SK-N-SH treated with all-trans-retinoic acid at 6 μM for 48 hours (cell line): ENCODE measurements at regions not wholly inside any gene's neighbourhood (a gene's known extent, or its start where the extent isn't known, plus 50 kb on each side); places are given as distances from the start of the nearest gene placed in this dataset.

Experiments
- ATAC-seq: fragments of 200-7000 bp; cut with Tn5 transposase; 3 replicates; pipeline ENCODE4 v1.9.1; 2020; ENCODE audit warnings: mild to moderate bottlenecking, moderate library complexity
- BACH2 ChIP-seq: fragments of 250-450 bp; sonication (Bioruptor Pico); IDR thresholded peaks from 2 replicates; pipeline ENCODE4 v1.9.0; 2021; ENCODE audit warnings: mild to moderate bottlenecking, borderline replicate concordance
- CSDC2 ChIP-seq: fragments of 250-450 bp; sonication (Bioruptor Pico); IDR thresholded peaks from 2 replicates; pipeline ENCODE4 v1.5.0; 2020; ENCODE audit warnings: mild to moderate bottlenecking, moderate library complexity
- ESRRG ChIP-seq: fragments of 250-450 bp; sonication (Bioruptor Pico); IDR thresholded peaks from 2 replicates; pipeline ENCODE4 v1.6.1; 2021; ENCODE audit warnings: mild to moderate bottlenecking
- GLIS3 ChIP-seq: fragments of 250-450 bp; sonication (Bioruptor Pico); IDR thresholded peaks from 2 replicates; pipeline ENCODE4 v1.5.0; 2020; ENCODE audit warnings: mild to moderate bottlenecking, moderate library complexity
- OSR1 ChIP-seq: fragments of 250-450 bp; sonication (Bioruptor Pico); IDR thresholded peaks from 2 replicates; pipeline ENCODE4 v1.8.0; 2022; ENCODE audit warnings: moderate library complexity, mild to moderate bottlenecking, inconsistent platforms
- POU6F1 ChIP-seq: fragments of 250-450 bp; sonication (Bioruptor Pico); IDR thresholded peaks from 2 replicates; pipeline ENCODE4 v1.8.0; 2021; ENCODE audit warnings: low read depth, mild to moderate bottlenecking, moderate library complexity, borderline replicate concordance
- PPARA ChIP-seq: fragments of 250-450 bp; sonication (Bioruptor Pico); IDR thresholded peaks from 2 replicates; pipeline ENCODE4 v1.5.0; 2020; ENCODE audit warnings: mild to moderate bottlenecking, borderline replicate concordance
- RARB ChIP-seq: fragments of 250-450 bp; sonication (Bioruptor Pico); IDR thresholded peaks from 2 replicates; pipeline ENCODE4 v1.8.0; 2021; ENCODE audit warnings: mild to moderate bottlenecking, moderate library complexity
- SNAI2 ChIP-seq: fragments of 250-450 bp; sonication (Bioruptor Pico); IDR thresholded peaks from 2 replicates; pipeline ENCODE4 v1.5.0; 2020; ENCODE audit warnings: mild to moderate bottlenecking, moderate library complexity
- TCF4 ChIP-seq: fragments of 250-450 bp; sonication (Bioruptor Pico); IDR thresholded peaks from 2 replicates; pipeline ENCODE4 v1.8.0; 2021; ENCODE audit warnings: mild to moderate bottlenecking, moderate library complexity, borderline replicate concordance
- TOX ChIP-seq: fragments of 250-450 bp; sonication (Bioruptor Pico); IDR thresholded peaks from 2 replicates; pipeline ENCODE4 v1.8.0; 2021; ENCODE audit warnings: mild to moderate bottlenecking, moderate library complexity, borderline replicate concordance
- ZC3H10 ChIP-seq: fragments of 250-450 bp; sonication (Bioruptor Pico); IDR thresholded peaks from 2 replicates; pipeline ENCODE4 v1.5.1; 2021; ENCODE audit warnings: mild to moderate bottlenecking, moderate library complexity
- ZFP3 ChIP-seq: fragments of 250-450 bp; sonication (Bioruptor Pico); IDR thresholded peaks from 2 replicates; pipeline ENCODE4 v1.5.0; 2020; ENCODE audit warnings: mild to moderate bottlenecking, moderate library complexity
- ZFP30 ChIP-seq: fragments of 450-650 bp; formaldehyde crosslinking; IDR thresholded peaks from 2 replicates; pipeline ENCODE4 v1.5.0; 2022; ENCODE audit warnings: mild to moderate bottlenecking, moderate library complexity
- ZNF565 ChIP-seq: fragments of 450-650 bp; formaldehyde crosslinking; conservative IDR thresholded peaks from 2 replicates; pipeline ENCODE4 v1.5.0; 2020; ENCODE audit warnings: low read depth, mild to moderate bottlenecking, moderate library complexity
- ZNF70 ChIP-seq: fragments of 450-650 bp; formaldehyde crosslinking; IDR thresholded peaks from 2 replicates; pipeline ENCODE4 v1.5.0; 2020; ENCODE audit warnings: mild to moderate bottlenecking, moderate library complexity
- TF ChIP-seq, protein P1 (sequence below): fragments of 250-450 bp; sonication (Bioruptor Pico); IDR thresholded peaks from 2 replicates; pipeline ENCODE4 v1.5.0; 2020; ENCODE audit warnings: mild to moderate bottlenecking, moderate library complexity
- TF ChIP-seq, protein P2 (sequence below): fragments of 250-450 bp; sonication (Bioruptor Pico); IDR thresholded peaks from 2 replicates; pipeline ENCODE4 v1.8.0; 2020; ENCODE audit warnings: mild to moderate bottlenecking, moderate library complexity, borderline replicate concordance
- TF ChIP-seq, protein P3 (sequence below): fragments of 250-450 bp; sonication (Bioruptor Pico); IDR thresholded peaks from 2 replicates; pipeline ENCODE4 v1.5.1; 2021; ENCODE audit warnings: mild to moderate bottlenecking, moderate library complexity

GRCh38 chr11:101777476-101777875 is 137.3 kb upstream of the CEP126 start:
- TF ChIP-seq POU6F1 (CRISPR knock-in tag): no peak
- no peak for TF ChIP-seq OSR1 (CRISPR knock-in tag)
- no peak for TF ChIP-seq TCF4 (CRISPR knock-in tag)
- ATAC-seq: no peak

GRCh38 chr11:101775033-101775432 is 139.8 kb upstream of the CEP126 start:
- ATAC-seq: no peak
- TF ChIP-seq TCF4 (CRISPR knock-in tag) (no peak), ZNF70 (CRISPR knock-in tag) (no peak), BACH2 (CRISPR knock-in tag) (no peak), OSR1 (CRISPR knock-in tag) (no peak)

- ATAC-seq: no peak
- TF ChIP-seq ZC3H10 (CRISPR knock-in tag) (no peak), POU6F1 (CRISPR knock-in tag) (no peak), GLIS3 (CRISPR knock-in tag) (no peak), BACH2 (CRISPR knock-in tag) (no peak), TOX (CRISPR knock-in tag) (no peak), ZNF70 (CRISPR knock-in tag) (no peak), CSDC2 (no peak), ZFP3 (CRISPR knock-in tag) (no peak)
Observed at GRCh38 chr11:101770648-101771047, 144.2 kb upstream of the CEP126 start.

- TF ChIP-seq ZFP30 (CRISPR knock-in tag) (no peak), OSR1 (CRISPR knock-in tag) (no peak), CSDC2 (no peak), ZC3H10 (CRISPR knock-in tag) (no peak), ESRRG (CRISPR knock-in tag) (no peak), POU6F1 (CRISPR knock-in tag) (no peak), RARB (CRISPR knock-in tag) (no peak), ZNF565 (CRISPR knock-in tag) (no peak), SNAI2 (no peak), PPARA (CRISPR knock-in tag) (no peak), TCF4 (CRISPR knock-in tag) (no peak)
- TF ChIP-seq, protein P1, sequence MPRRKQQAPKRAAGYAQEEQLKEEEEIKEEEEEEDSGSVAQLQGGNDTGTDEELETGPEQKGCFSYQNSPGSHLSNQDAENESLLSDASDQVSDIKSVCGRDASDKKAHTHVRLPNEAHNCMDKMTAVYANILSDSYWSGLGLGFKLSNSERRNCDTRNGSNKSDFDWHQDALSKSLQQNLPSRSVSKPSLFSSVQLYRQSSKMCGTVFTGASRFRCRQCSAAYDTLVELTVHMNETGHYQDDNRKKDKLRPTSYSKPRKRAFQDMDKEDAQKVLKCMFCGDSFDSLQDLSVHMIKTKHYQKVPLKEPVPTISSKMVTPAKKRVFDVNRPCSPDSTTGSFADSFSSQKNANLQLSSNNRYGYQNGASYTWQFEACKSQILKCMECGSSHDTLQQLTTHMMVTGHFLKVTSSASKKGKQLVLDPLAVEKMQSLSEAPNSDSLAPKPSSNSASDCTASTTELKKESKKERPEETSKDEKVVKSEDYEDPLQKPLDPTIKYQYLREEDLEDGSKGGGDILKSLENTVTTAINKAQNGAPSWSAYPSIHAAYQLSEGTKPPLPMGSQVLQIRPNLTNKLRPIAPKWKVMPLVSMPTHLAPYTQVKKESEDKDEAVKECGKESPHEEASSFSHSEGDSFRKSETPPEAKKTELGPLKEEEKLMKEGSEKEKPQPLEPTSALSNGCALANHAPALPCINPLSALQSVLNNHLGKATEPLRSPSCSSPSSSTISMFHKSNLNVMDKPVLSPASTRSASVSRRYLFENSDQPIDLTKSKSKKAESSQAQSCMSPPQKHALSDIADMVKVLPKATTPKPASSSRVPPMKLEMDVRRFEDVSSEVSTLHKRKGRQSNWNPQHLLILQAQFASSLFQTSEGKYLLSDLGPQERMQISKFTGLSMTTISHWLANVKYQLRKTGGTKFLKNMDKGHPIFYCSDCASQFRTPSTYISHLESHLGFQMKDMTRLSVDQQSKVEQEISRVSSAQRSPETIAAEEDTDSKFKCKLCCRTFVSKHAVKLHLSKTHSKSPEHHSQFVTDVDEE (CRISPR knock-in tag): no peak
- TF ChIP-seq, protein P2, sequence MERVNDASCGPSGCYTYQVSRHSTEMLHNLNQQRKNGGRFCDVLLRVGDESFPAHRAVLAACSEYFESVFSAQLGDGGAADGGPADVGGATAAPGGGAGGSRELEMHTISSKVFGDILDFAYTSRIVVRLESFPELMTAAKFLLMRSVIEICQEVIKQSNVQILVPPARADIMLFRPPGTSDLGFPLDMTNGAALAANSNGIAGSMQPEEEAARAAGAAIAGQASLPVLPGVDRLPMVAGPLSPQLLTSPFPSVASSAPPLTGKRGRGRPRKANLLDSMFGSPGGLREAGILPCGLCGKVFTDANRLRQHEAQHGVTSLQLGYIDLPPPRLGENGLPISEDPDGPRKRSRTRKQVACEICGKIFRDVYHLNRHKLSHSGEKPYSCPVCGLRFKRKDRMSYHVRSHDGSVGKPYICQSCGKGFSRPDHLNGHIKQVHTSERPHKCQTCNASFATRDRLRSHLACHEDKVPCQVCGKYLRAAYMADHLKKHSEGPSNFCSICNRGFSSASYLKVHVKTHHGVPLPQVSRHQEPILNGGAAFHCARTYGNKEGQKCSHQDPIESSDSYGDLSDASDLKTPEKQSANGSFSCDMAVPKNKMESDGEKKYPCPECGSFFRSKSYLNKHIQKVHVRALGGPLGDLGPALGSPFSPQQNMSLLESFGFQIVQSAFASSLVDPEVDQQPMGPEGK (CRISPR knock-in tag): no peak
- TF ChIP-seq, protein P3, sequence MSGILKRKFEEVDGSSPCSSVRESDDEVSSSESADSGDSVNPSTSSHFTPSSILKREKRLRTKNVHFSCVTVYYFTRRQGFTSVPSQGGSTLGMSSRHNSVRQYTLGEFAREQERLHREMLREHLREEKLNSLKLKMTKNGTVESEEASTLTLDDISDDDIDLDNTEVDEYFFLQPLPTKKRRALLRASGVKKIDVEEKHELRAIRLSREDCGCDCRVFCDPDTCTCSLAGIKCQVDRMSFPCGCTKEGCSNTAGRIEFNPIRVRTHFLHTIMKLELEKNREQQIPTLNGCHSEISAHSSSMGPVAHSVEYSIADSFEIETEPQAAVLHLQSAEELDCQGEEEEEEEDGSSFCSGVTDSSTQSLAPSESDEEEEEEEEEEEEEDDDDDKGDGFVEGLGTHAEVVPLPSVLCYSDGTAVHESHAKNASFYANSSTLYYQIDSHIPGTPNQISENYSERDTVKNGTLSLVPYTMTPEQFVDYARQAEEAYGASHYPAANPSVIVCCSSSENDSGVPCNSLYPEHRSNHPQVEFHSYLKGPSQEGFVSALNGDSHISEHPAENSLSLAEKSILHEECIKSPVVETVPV: no peak
Observed at GRCh38 chr11:101765932-101766331, 148.9 kb upstream of the CEP126 start.

More at GRCh38 chr11:101765932-101766331, 148.9 kb upstream of the CEP126 start:
- no peak for ATAC-seq
